Left renal cortex interstitium (tissue), 4 donors: ENCODE measurements at regions not wholly inside any gene's neighbourhood (a gene's known extent, or its start where the extent isn't known, plus 50 kb on each side); places are given as distances from the start of the nearest gene placed in this dataset.
"Not testable (repeated sequence)": the region's sequence is repeated elsewhere in the genome, so short reads cannot be mapped to it uniquely, and the experiment has no call there.

ENCODE experiments used
- DNase-seq, 4 donors: peaks; one replicate each; pipeline ENCODE4 v3.0.0-alpha.2; 2013; ENCODE audit warnings: low read depth in 4 of 4, low spot score in 2 of 4, missing footprints in 1 of 4

- no peak for DNase-seq
These were observed 144.4 kb upstream of the NR2F2 start for GRCh38 chr15:96186105-96186504.

DNA sequence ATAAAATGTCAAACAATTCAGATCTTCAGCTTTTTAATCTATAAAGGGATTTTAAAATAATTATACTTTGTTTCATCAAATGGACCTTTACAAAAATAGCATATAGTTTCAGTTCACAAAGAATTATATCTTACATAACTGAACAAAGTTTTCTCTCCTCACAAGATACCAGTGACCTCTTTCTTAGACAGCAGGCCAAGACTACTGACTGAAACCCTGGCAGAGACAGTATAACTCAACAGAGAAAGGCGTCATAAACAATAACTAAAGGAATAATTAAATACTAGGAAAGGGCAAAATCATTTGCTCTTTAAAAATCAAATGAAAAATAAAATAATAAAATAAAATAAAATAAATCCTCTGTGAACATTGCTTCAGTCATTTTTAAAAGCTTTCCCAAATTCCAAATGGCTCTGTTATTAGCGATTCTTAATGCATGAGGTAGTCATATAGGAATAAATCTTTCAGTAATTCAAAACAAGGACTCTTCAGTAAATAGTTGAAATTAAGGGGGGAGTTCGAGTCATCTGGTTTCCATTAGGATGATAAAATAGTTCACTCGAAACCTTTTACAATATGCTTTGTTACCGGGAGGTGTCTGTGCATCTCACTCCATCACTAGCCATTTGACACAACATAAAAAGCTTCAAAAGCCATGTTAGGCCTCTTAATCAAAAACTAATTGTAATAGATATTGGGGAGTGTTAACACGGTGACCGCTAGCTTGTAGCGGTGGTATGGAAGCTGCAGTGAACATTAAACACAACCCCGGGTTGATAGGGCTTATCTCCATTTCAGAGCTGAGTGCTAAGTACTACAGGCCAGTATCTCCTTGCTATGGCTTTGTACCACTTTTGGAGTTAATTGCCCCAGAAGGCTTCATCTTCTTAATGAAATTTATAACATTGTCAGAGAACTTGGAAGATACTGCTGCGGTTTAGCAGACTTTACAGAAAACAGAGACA lies 142.9 kb upstream of the NR2F2 start:
- no peak for DNase-seq

GRCh38 chr15:96197721-96198120 lies 132.8 kb upstream of the NR2F2 start:
- DNase-seq, result no peak

DNA sequence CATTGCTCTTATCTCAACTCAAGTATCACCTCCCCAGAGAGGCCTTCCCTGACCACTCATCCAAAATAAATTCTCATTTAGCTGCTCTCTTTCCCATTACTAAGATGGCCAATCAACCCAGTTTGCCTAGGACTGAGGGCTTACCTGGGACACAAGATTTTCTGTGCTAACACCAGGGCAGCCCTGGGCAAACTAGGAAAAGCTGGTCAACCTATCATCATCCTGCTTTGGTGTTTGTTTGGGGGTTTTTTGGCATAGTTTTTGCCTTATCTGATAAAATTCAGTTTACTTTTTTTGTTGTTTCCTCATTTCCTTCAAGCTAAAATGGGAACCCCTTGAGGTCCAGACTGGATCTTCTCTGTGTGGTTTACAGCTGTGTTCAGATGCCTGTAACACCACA lies 131.4 kb upstream of the NR2F2 start:
- DNase-seq, result no peak

DNA sequence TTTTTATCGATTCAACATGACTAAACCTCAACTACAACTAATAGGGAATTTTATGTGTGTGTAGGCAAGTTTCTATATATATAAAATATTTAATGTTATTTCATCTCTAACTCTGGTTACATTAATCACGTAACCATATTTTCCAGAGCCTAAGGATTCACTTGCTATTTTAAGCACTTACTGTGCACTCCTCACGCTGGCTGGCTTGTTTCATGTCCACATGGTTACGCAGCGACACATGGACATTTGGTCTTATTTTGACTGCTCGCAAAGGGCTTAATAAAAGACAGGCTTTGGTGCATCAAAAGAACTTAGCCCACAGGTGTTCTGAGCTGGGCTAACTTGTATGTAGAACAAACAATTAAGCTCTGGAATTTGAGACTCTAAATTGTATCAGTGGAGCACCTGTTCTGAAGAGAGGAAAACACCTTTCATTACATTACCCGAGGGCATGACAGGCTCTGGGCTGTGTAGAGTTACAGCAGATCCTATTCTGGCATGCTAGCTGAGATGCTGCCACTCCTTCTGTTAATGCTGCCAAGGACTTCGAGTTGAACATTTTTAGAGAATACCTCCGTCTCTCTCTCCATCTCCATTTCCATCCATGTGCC lies 130.0 kb upstream of the NR2F2 start:
- DNase-seq, result no peak

DNA sequence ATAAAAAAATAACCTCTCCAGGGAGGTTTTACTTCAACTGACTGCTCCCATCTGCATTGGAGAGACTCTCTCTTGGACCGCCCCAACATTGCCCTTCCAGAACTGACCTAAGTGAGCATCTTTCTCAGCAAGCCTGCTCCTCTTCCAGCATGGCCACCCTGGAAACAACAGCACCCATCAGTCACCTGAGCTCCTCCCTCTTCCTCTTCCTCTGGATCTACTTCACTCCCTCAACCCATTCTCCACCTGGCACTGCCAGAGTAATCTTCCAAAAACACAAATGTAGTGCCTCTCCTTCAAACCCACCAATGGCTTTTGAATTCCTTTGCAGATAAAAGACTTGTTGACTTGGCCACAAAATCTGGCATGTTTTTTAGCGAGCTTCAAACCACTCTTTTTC lies 128.8 kb upstream of the NR2F2 start:
- DNase-seq, result no peak

- DNase-seq, result not testable (repeated sequence)
These were observed 124.9 kb upstream of the NR2F2 start for GRCh38 chr15:96205588-96205987.

DNA sequence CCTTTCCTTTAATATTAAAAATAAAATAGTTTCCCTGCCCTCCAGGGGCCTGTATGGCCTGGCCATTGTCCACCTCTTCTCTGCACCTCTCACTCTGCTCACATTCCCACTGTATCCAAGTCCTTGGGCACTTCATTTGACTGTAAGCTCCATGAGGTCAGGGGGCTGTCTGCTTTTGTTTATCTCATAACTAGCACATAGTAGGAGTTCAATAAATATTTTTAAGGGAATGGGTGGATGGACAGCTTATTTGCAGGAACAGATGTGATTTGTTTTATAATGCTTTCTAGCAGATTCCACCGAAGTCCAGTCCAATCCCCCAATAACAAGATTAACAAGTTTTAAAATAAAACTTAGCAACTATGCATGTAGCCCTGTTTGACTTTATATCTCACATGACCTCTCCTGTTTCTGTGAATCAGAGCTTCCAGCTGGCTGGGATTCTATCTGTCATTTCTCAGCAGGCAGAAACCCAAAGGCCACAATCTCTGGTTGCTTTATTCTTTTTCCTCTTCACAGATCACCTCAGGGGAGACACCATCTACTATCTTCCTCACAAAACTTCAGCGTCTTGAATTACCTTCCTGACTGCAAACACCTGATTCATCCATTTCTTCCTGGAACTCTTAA lies 123.0 kb upstream of the NR2F2 start:
- DNase-seq, result no peak

DNA sequence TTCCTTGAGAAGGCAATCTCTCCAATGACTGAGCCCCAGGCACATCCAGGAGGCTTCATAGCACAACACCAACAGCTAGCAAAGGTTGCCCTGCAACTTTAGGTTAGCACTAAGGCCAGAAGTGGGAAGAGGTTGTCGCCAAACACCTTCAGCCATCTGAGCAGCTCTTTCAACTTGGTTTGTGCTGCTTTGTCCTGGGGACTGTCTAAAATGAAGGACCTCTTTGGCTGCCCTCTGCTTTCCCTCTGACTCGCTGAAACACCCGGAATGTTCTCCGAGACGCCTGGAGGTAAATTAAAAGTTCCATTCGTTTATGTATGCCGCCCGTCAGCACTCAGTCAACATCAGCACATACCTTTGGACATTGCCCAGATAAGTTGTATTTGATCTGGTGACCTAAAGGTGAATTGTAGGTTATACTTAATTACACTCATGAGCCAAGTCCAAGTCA lies 121.2 kb upstream of the NR2F2 start:
- peak in 1 of 4 donors; percentile 19 for DNase-seq

DNA sequence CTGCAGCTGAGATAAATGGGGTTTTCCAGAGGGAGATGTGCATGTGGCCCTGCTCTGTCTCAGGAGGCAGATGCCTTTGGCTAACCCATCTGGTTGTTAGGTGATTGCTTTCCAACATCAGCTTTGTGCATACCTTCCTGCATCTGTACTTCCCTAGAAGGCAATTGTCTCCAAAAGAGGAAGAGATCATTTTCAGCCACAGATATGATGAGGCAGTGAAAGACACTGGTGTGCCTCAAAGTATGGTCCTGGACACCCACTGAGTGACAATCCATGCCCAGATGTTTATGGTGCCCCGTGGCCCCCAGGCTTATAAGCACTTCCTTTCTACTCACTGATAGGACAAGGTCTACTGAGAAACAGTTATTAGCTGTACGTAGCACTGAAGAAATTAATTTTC lies 117.5 kb upstream of the NR2F2 start:
- DNase-seq, result no peak

DNA sequence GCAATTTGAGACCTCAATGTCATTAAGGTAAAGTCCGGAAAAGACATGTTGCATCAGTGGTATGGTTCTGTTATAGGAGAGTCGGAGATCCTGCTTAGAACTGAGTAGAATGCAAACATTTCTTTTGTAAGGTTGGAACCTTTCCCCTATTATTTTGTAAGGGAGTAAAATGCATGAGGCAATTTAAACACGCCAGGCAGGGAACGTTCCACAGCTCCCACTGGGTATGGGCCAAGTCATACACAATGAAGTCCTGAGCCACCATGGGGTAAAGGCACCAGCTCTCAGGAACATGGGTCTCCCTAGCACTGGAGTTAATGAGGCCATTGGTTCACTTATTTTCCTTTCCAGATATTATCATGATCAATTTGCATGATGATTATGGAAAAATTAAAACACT lies 116.6 kb upstream of the NR2F2 start:
- no peak for DNase-seq

GRCh38 chr15:96216481-96216880 lies 114.0 kb upstream of the NR2F2 start:
- DNase-seq, result not testable (repeated sequence)

GRCh38 chr15:96217983-96218382 lies 112.5 kb upstream of the NR2F2 start:
- DNase-seq, result no peak

DNA sequence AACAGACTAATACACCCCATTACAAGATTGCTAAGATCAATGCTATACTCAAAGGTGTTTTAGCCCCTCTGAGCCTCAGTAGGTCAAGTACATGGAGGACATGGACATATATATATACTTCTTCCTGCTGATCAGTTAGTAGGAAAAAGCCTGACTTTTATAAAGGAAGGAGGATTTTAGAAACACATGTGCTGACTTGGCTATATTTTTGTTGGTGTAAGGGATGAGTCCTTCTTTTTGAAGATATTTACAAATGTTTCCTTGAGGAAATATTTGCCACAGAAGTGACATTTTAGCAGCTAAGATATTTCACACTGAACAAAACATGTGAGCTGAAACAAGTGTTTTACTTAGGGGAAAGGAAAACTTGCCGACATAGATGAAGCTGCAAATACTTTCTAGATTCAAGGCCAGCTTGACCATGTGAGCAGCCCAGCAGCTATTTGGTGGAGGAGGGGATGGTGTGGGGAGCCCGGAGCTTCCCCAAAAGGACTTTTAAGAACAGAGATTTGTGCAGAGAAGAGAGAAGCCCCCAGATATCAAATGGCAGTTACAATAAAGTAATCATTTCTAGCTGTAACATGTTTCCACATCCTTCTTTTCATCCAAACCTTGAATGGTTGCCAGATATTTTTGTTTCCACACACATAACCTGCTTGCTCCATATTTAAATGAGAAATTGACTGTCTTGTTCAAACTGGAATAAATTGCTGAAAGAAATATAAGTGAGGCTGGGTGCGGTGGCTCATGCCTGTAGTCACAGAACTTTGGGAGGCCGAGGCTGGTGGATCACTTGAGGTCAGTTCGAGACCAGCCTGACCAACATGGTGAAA lies 111.7 kb upstream of the NR2F2 start:
- no peak for DNase-seq

DNA sequence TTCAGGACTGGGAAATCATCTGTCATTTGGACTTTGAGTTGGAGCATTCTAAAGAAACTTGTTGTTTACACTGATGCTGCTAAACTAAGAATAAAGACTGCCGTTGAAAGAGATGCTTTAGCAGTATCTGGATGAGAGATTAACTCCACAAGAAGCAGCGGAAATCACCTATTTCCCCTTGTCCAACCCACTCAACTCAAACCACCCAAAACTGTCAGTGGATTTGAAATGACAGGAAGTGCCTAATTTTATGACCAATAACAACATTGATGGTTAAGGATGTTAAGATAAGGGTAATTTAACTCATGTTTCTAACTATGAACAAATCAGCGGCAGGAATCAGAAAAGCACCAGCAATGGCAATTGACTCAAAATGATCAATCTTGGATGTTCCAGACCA lies 110.8 kb upstream of the NR2F2 start:
- DNase-seq, result no peak

DNA sequence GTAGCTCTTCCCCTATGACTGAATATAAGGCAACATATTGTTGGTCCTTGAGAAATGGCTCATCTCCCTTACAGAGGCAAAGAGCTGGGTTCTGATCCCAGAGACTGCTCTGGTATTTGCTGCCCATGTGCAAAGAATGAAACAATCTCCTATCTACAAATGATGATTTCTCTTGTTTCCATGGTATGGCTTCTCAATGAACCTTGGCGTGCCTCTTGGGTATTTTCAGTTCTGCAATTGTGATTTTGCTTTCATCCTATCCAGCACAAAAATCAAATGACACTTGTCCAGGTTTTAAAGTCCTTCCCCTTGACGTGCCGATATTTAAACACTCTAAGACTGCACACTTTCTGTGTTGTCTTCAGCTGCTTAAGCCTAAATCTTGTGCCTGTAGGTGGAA lies 109.8 kb upstream of the NR2F2 start:
- DNase-seq, result no peak

DNA sequence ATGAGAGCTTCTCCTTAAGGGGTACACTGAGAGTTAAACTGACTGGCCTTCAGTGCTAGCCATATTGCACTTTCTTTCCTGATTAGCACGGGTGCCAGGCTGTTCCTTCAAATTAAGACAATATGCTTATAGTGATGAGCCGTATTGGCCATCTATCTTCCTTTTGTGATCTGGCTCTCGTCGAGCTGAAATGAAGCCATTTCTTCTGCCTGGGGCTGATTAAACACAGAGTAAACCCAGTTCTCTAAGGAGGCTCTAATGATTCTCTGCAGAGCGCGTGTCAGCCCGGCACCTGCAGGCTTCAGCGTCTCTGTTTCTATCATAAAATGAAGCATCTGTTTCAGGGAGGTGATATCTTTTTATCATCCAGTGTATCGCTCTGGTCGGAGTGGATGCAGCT lies 107.5 kb upstream of the NR2F2 start:
- no peak for DNase-seq

DNA sequence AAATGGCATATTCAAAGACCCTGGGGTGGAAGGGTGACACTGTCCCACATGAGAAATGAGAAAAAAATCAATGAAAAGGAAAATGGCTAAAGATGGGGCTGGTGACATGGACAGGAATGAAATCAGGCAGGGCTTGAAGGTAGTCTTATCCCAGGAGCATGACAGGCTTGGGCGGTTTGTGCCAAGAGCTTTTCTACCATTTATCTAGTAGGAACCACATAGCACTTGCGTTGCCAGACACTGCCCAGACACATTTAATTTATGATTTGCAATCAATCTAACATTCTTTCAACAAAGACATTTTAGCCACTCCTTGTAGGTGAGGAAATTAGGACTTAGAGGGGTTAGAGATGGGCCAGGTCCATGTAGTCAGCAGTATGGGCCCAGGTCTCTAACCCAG lies 106.6 kb upstream of the NR2F2 start:
- DNase-seq, result no peak

- no peak for DNase-seq
These were observed 104.7 kb upstream of the NR2F2 start for GRCh38 chr15:96225642-96226259.

DNA sequence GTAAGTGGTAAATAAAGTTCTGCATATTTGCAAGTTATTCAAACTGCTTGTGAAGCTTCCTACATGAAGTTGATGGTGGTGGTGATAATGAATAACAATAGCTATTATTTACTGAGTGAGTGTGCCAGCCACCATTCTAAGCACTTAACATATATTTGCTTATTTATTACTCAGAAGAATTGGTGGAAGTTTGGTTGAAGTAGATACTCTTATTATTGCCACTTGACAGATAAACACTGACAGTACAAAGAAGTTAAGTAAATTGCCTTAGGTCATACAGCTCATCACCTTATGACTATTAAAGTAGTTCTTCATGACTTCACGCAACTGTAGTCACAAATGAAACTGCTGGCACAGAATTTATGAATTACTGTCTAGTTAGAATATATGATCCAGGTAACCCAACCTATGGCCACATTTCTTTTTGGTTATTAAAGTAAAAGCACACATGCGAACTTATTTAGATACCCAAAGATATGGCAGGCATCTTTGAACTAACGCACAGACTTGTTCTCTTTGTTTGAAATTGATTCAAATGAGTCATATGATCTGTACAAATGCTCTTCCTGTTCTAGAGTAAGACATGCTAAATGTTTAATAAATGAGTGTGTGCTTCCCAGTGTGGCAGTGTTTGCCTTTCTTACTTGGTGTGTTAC lies 99.8 kb upstream of the NR2F2 start:
- DNase-seq, result no peak
